ENCODE measurements at regions not wholly inside any gene's neighbourhood (a gene's known extent, or its start where the extent isn't known, plus 50 kb on each side); places are given as distances from the start of the nearest gene placed in this dataset.
"Not testable (repeated sequence)": the region's sequence is repeated elsewhere in the genome, so short reads cannot be mapped to it uniquely, and the experiment has no call there.

- DNase-seq (ENCODE audit: low read depth in 2 of 2): no peak
Measured at GRCh38 chr13:59230484-59231264, 933.1 kb downstream of the DIAPH3 start.

DNA sequence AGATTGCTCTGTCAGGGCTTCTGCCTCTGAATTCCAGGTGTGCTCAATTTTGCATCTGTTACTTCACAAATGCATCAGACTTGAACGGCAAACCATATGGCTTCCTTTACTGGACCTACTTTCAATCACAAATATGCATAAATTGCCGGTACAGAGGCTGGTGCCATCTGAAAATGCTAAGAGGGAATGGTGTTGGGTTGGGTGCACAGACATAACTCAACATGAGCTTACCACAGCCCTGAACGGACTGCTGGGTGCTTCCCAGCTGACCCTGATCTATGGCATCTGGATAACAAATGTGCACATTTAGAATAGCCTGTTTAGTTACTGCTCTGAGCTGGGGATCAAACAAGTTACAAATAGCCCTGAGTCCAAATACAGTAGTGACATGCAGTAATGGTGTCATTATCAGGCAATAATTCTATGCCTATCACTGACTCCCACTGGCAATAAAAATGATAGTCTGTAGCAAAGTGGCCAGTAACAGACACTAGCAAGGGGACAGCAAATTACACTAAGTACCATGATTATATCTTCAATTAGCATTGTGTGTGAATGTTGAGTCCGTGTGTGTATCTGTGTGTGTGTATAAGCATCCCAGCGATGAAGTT, 927.3 kb downstream of the DIAPH3 start:
- no peak for DNase-seq (ENCODE audit: low read depth in 2 of 2)

DNA sequence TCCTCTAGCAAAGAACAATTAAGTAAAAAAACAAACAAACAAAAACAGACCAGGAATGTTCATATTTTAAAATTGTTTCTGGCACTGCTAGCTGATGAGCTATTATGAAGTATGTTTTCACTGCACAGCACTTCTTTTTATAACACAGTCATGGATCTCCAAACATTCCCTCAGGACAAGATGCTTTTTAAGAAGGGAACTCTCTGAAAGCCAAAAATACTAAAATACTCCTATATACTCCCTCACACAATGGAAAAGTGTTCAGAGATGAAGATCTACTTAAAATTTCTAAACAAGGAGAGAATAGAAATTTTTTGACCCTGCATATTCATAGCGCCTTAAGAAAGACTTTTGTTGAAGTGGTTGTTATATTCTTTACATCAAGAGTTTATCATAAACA, 926.8 kb downstream of the DIAPH3 start:
- DNase-seq (ENCODE audit: low read depth in 2 of 2): no peak

DNA sequence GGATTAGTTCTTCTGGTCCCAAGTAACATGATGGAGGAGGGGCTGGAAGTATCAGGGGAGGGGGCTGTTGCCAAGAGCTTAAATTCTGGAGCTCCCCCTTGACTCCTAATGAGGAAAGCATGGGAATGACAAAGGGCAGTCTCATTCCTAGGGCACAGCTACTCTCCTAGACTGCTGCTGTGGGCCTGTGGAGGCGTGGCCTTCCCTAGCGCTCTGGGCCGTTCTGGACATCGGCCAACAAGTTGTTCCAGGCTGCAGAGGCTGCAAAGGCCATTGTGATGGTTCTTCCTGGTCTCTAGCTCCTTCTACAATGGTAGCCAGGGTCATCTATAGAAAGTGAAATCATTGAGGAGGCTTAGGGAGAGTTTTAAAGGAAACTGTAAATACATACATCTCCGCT, 916.6 kb downstream of the DIAPH3 start:
- no peak for DNase-seq (ENCODE audit: low read depth in 2 of 2)

DNA sequence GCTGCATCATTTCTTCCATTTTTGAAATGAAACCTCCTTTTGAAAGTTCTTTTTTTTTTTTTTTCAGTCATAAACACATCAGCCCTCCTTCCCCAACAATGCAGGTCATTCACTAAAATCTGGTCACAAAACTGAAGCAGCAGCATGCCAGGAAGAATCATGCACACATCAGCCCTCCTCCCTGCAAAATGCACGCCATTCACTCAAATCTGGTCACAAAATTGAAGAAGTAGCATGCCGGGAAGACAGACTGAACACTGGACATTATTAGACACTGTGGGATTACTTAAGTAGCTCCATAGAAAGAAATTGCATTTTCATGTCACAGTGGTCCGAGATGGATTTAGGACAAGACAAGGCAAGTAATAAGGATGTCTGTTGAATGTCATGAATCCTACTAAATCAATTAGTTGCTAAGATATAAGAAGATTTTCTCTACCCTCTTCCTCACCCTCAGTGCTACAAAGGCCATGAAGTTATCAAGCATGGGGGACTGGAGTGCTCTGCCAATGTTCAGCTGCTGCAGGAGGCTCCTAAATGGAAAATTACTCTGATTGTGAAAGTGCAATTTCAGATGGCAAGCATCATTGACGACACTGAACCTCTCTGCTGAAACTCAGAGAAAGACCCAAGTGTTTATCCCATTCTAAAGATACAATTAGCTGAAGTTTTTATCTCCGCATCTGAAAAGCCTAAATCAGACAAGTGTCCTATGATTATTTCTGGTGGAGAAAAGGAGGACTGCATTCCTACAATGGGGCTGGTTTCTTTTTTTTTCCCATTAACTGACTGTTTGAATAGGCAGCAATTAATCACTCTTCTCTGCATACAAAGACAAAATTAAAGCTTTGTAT, 913.2 kb downstream of the DIAPH3 start:
- no peak for DNase-seq (ENCODE audit: low read depth in 2 of 2)

- DNase-seq (ENCODE audit: low read depth in 2 of 2): no peak
Measured at GRCh38 chr13:59259165-59260000, 904.3 kb downstream of the DIAPH3 start.

DNA sequence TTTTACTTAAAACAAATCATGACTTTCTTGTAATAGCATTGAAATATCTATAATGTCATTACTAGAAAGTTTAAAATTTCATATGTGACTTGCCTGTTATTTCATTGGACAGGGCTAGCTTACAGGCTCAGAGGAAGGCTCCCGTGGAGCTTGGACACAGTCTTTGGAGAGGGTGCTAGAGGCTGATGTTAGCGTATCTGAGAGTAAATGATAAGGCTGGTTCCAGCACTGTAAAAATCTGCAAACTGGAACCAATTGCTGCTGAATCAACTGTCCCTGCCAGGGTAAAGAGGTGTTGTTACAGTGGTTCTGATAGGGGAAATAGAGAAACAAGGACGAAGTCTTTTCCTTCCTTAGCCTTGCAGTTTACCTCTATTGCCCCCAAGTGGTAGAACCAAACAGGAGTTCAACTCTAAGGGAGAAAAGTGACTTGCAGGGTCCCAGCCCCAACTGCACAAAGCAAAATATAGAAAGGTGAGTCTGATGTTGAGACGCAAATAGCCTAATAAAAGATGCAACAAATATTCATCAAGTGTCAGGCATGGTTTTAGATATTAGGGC, 901.7 kb downstream of the DIAPH3 start:
- no peak for DNase-seq (ENCODE audit: low read depth in 2 of 2)

DNA sequence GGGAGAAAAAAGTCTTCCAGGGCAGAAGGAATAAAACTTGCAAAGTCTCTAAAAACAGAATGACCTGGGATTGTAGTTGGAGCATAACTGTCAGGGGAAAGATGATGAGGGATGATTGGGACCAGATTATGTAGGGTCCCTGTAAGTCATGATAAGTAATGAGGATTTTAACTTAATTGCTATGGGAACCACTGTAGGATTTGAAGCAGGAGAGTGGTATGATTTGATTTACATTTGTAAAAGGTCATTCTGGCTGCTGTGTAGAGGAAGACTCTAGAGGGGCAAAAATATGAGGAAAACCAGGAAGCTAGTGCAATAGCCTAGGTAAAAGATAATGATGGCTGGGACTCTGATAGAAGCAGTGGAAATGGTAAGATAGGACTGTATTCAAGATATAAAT, 900.2 kb downstream of the DIAPH3 start:
- DNase-seq (ENCODE audit: low read depth in 2 of 2): no peak

DNA sequence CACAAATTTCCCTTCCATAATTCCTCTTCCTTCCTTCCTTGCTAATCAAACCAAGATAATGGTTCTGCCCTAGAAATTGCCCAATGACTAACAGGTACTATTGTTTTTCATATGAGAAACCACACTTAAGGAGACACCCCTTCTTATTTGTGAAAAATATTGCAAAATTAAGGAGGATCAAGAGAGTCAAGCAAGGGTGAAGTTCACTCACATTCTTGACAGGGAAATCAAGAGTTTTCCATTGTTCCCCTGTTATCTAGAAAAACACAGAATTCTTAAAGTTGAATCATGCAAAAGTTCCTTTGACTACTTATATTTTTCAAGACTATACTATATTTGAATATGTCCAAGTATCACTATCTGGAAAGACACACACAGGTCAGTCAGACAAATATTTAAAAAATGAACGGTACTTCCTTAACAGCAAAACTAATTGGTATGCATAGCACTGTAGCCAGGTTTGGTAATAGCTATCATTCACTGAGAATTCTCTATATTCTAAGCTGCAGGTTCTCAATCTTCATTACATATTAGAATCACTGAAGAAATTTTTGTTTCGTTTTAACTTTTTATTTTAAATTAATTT, 897.2 kb downstream of the DIAPH3 start:
- DNase-seq (ENCODE audit: low read depth in 2 of 2): no peak

DNA sequence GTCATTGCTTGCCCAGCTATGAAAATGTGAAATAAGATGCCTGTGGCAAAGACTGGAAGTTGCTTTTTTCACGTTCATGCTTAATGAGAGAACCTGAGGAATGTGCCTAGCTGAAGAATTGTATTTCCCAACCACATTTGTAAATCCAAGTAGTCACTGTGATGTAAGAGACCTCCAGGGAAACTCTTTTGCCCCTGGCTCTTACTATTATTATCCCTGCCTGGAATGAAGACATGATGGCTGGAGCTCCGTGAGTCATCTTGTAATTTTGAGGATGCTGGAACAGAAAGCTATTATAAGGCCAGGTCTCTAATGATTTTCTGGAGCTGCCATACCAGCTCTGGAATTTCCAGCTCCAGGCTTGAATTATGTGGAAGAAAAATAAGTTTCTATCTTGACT, 894.3 kb downstream of the DIAPH3 start:
- DNase-seq (ENCODE audit: low read depth in 2 of 2): no peak

- no peak for DNase-seq (ENCODE audit: low read depth in 2 of 2)
Measured at GRCh38 chr13:59270327-59270726, 893.4 kb downstream of the DIAPH3 start.

DNA sequence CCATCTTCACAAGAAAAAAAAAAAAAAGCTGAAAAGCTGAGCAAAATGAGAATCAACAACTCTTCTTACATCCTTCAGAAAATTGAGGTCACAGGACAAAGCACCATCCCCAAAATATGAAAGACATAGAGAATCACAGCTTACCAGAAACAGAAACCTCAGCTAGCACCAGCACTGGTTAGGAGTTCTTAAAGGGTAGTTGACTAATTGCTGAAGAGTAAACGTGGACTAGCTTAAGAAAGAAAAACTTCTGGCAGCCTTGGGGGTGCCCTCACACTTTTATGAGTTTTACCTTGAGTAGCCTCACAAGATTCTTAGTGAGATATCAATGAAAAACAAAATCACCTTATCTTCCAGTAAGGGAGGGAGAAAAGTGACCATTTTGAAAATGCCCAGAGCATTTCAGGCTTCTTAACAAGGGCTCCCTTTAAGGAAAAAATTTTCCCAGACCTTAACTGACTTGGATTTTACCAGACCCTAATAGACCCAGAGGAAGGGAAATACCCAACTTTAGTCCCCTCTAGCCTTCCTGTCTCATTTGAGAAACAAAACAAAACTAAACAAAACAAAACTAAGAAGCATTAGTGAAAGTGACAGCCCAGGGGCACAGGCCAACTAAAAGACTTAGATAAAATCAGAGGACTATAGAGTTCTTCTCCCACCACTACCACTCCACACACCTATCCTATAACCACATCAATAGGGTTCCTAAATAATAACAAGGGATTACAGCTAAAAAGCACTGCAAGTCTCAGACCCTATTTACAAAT, 888.6 kb downstream of the DIAPH3 start:
- no peak for DNase-seq (ENCODE audit: low read depth in 2 of 2)

- no peak for DNase-seq (ENCODE audit: low read depth in 2 of 2)
Measured at GRCh38 chr13:59276436-59276835, 887.3 kb downstream of the DIAPH3 start.

- DNase-seq (ENCODE audit: low read depth in 2 of 2): no peak
Measured at GRCh38 chr13:59277106-59277505, 886.6 kb downstream of the DIAPH3 start.

GRCh38 chr13:59279028-59279427, 884.7 kb downstream of the DIAPH3 start:
- DNase-seq (ENCODE audit: low read depth in 2 of 2): no peak

DNA sequence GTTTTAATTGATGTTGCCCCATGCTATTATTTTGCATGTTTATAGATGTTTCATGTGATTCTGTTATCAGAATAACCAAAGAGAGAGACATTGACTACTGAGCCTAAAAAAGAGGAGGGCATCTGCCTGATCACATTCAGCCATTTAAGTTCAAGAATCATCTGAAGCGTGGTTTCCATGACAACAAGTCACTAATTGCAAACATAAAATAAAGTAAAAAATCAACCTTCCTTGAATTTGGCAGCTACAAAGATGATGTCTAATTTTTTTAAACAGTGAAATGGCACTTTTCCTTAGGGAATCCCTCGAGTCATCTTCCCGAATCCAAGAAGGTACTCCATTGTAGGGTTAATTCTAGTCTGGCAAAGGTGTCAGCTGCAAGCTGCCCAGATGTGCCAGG, 884.2 kb downstream of the DIAPH3 start:
- DNase-seq (ENCODE audit: low read depth in 2 of 2): no peak

- no peak for DNase-seq (ENCODE audit: low read depth in 2 of 2)
Measured at GRCh38 chr13:59280297-59280696, 883.4 kb downstream of the DIAPH3 start.

- no peak for DNase-seq (ENCODE audit: low read depth in 2 of 2)
Measured at GRCh38 chr13:59281453-59281852, 882.3 kb downstream of the DIAPH3 start.

- not testable (repeated sequence) for DNase-seq (ENCODE audit: low read depth in 2 of 2)
Measured at GRCh38 chr13:59292240-59292639, 871.5 kb downstream of the DIAPH3 start.

- no peak for DNase-seq (ENCODE audit: low read depth in 2 of 2)
Measured at GRCh38 chr13:59299584-59299983, 864.1 kb downstream of the DIAPH3 start.

All from stimulated activated CD4-positive, alpha-beta T cell treated with anti-CD3 and anti-CD28 coated beads, Interleukin-15, amount 100 ng/mL, for 48 hours (primary cell).